GM23248 (cell line): ENCODE measurements at regions not wholly inside any gene's neighbourhood (a gene's known extent, or its start where the extent isn't known, plus 50 kb on each side); places are given as distances from the start of the nearest gene placed in this dataset.

Experiments used
- DNase-seq: peaks from one replicate; pipeline ENCODE4 v3.0.0-alpha.2; 2015
- H2AFZ ChIP-seq: fragments of 200-600 bp; sonication (generic); 2 replicates; pipeline ENCODE4 v1.6.1; 2016; ENCODE audit warnings: antibody characterized with exemption
- H3F3A ChIP-seq: fragments of 200-600 bp; sonication (generic); 2 replicates; pipeline ENCODE4 v1.6.1; 2016; ENCODE audit warnings: mild to moderate bottlenecking, antibody characterized with exemption, mixed run types; ENCODE audit not compliant: insufficient read depth
- H3K27ac ChIP-seq: fragments of 200-600 bp; sonication (generic); 2 replicates; pipeline ENCODE4 v1.5.1; 2016; ENCODE audit warnings: mild to moderate bottlenecking
- H3K27me3 ChIP-seq: fragments of 200-600 bp; sonication (generic); replicated peaks from 2 replicates; pipeline ENCODE4 v1.6.1; 2016; ENCODE audit warnings: mild to moderate bottlenecking; ENCODE audit not compliant: insufficient read depth
- H3K36me3 ChIP-seq: fragments of 200-600 bp; sonication (generic); 2 replicates; pipeline ENCODE4 v1.6.1; 2016; ENCODE audit warnings: low read depth, mild to moderate bottlenecking
- H3K4me1 ChIP-seq: fragments of 200-600 bp; sonication (generic); 2 replicates; pipeline ENCODE4 v1.6.1; 2016; ENCODE audit warnings: mild to moderate bottlenecking; ENCODE audit not compliant: insufficient read depth
- H3K4me2 ChIP-seq: fragments of 200-600 bp; sonication (generic); one replicate; pipeline ENCODE4 v1.6.1; 2016; ENCODE audit warnings: mild to moderate bottlenecking; ENCODE audit not compliant: unreplicated experiment
- H3K4me3 ChIP-seq: fragments of 200-600 bp; sonication (generic); 2 replicates; pipeline ENCODE4 v1.5.1; 2016; ENCODE audit warnings: mild to moderate bottlenecking
- H3K79me2 ChIP-seq: fragments of 200-600 bp; sonication (generic); 2 replicates; pipeline ENCODE4 v1.6.1; 2016; ENCODE audit warnings: mild to moderate bottlenecking; ENCODE audit not compliant: insufficient read depth
- H3K9ac ChIP-seq: fragments of 200-600 bp; sonication (generic); 2 replicates; pipeline ENCODE4 v1.6.1; 2016; ENCODE audit warnings: mild to moderate bottlenecking
- H3K9me2 ChIP-seq: fragments of 200-600 bp; sonication (generic); 2 replicates; pipeline ENCODE4 v1.6.1; 2016; ENCODE audit warnings: mixed run types, mild to moderate bottlenecking, moderate library complexity; ENCODE audit not compliant: insufficient read depth
- H3K9me3 ChIP-seq: fragments of 200-600 bp; sonication (generic); one replicate; pipeline ENCODE4 v1.6.1; 2017; ENCODE audit warnings: low read depth
- H4K20me1 ChIP-seq: fragments of 200-600 bp; sonication (generic); 2 replicates; pipeline ENCODE4 v1.6.0; 2016; ENCODE audit not compliant: insufficient read depth
- EZH2 ChIP-seq: fragments of 200-600 bp; sonication (generic); IDR thresholded peaks from 2 replicates; pipeline ENCODE4 v1.6.1; 2018; ENCODE audit warnings: antibody characterized with exemption, mild to moderate bottlenecking; ENCODE audit not compliant: insufficient read depth, poor library complexity, severe bottlenecking
- EZH2phosphoT487 ChIP-seq: fragments of 200-600 bp; sonication (generic); IDR thresholded peaks from 2 replicates; pipeline ENCODE4 v1.6.1; 2018; ENCODE audit warnings: antibody characterized with exemption, moderate library complexity, mild to moderate bottlenecking, low read depth; ENCODE audit not compliant: insufficient read depth
- WGBS, 2 experiments: methylation state at CpG; one replicate each; pipeline ENCODE4 v1.1.6; 2015 to 2017; ENCODE audit warnings: low lambda C conversion rate in 2 of 2, low coverage in 1 of 2; ENCODE audit errors: missing lambda C conversion rate in 2 of 2; 5-methylcytosine and 5-hydroxymethylcytosine counted together
- in situ Hi-C: fragments of 300-500 bp; cut with MboI; formaldehyde crosslinking; loops from 2 replicates; pipeline ENCODE4 v1.15.0; 2020

GRCh38 chr2:144683107-144683753 is 163.3 kb upstream of the ZEB2 start:
- Histone ChIP-seq H3K27ac (no peak overlapping the region), H3K9ac (no peak overlapping the region), H3K9me2 (0 out of 2 replicates have a peak, but pooled peaks cover 4% of the 10 kb centered on the region), H3K79me2 (no peaks in the 10 kb centered on the region), H3K4me2 (no peak overlapping the region), H3F3A (no peaks in the 10 kb centered on the region), H3K36me3 (no peaks in the 10 kb centered on the region), H3K4me1 (no peaks in the 10 kb centered on the region), H4K20me1 (no peaks in the 10 kb centered on the region), H3K4me3 (no peak overlapping the region), H3K27me3 (no peaks in the 10 kb centered on the region), H3K9me3 (no peaks in the 10 kb centered on the region), H2AFZ (no peak overlapping the region)
- in situ Hi-C loops: no loop called here
- TF ChIP-seq EZH2phosphoT487: no peak
- TF ChIP-seq EZH2: no peak
- 67 to 74% methylated on average over 6 of the region's 6 CpGs for WGBS, 2 experiments
- DNase-seq: no peak

GRCh38 chr2:144682248-144682647 is 162.3 kb upstream of the ZEB2 start:
- in situ Hi-C loops: no loop called here
- 58 to 59% methylated on average over 4 of the region's 4 CpGs for WGBS, 2 experiments
- Histone ChIP-seq H3K79me2 (no peaks in the 10 kb centered on the region), H3K9me3 (no peaks in the 10 kb centered on the region), H3K4me1 (no peaks in the 10 kb centered on the region), H4K20me1 (no peaks in the 10 kb centered on the region), H3K27me3 (no peaks in the 10 kb centered on the region), H3K4me2 (no peak overlapping the region), H3F3A (no peaks in the 10 kb centered on the region), H3K9me2 (0 out of 2 replicates have a peak, but pooled peaks cover 4% of the 10 kb centered on the region), H3K4me3 (no peak overlapping the region), H3K36me3 (no peaks in the 10 kb centered on the region), H3K27ac (no peak overlapping the region), H3K9ac (no peak overlapping the region), H2AFZ (no peak overlapping the region)
- TF ChIP-seq EZH2 (no peak), EZH2phosphoT487 (no peak)
- no peak for DNase-seq

GRCh38 chr2:144681389-144681788 is 161.5 kb upstream of the ZEB2 start:
- TF ChIP-seq EZH2: no peak
- TF ChIP-seq EZH2phosphoT487: no peak
- H4K20me1 ChIP-seq: no peaks in the 10 kb centered on the region
- H3K4me2 ChIP-seq: no peak overlapping the region
- H3K79me2 ChIP-seq: no peaks in the 10 kb centered on the region
- no peaks in the 10 kb centered on the region for H3K4me1 ChIP-seq
- DNase-seq: no peak
- H3K27me3 ChIP-seq: no peaks in the 10 kb centered on the region
- H3K36me3 ChIP-seq: no peaks in the 10 kb centered on the region
- H3K9me3 ChIP-seq: no peaks in the 10 kb centered on the region
- no peak overlapping the region for H3K9ac ChIP-seq
- H2AFZ ChIP-seq: no peak overlapping the region
- 0 out of 2 replicates have a peak, but pooled peaks cover 4% of the 10 kb centered on the region for H3K9me2 ChIP-seq
- H3K27ac ChIP-seq: no peak overlapping the region
- no peak overlapping the region for H3K4me3 ChIP-seq
- in situ Hi-C loops: no loop called here
- no peaks in the 10 kb centered on the region for H3F3A ChIP-seq

- Histone ChIP-seq H3K9ac (no peak overlapping the region), H3K4me2 (no peak overlapping the region), H3K36me3 (no peaks in the 10 kb centered on the region), H3K27ac (no peak overlapping the region), H3K4me1 (no peaks in the 10 kb centered on the region), H4K20me1 (no peaks in the 10 kb centered on the region), H2AFZ (no peak overlapping the region), H3K4me3 (no peak overlapping the region), H3K27me3 (no peaks in the 10 kb centered on the region), H3K9me2 (0 out of 2 replicates have a peak, but pooled peaks cover 4% of the 10 kb centered on the region), H3K9me3 (no peaks in the 10 kb centered on the region), H3K79me2 (no peaks in the 10 kb centered on the region), H3F3A (no peaks in the 10 kb centered on the region)
- DNase-seq: no peak
- in situ Hi-C loops: no loop called here
- 66 to 75% methylated on average over 5 of the region's 5 CpGs for WGBS, 2 experiments
- TF ChIP-seq EZH2phosphoT487: no peak
- TF ChIP-seq EZH2: no peak
These were observed 160.0 kb upstream of the ZEB2 start for GRCh38 chr2:144679942-144680341.
